GM21526 (cell line): ENCODE measurements at regions not wholly inside any gene's neighbourhood (a gene's known extent, or its start where the extent isn't known, plus 50 kb on each side); places are given as distances from the start of the nearest gene placed in this dataset.
A peak's percentile ranks its signal among the peaks of the same experiment; 100 is the strongest.

Experiments used
- ATAC-seq: cut with Tn5 transposase; IDR thresholded peaks from one replicate; pipeline ENCODE4 v1.9.1; 2021; ENCODE audit warnings: moderate library complexity; ENCODE audit not compliant: unreplicated experiment, low FRiP score

DNA sequence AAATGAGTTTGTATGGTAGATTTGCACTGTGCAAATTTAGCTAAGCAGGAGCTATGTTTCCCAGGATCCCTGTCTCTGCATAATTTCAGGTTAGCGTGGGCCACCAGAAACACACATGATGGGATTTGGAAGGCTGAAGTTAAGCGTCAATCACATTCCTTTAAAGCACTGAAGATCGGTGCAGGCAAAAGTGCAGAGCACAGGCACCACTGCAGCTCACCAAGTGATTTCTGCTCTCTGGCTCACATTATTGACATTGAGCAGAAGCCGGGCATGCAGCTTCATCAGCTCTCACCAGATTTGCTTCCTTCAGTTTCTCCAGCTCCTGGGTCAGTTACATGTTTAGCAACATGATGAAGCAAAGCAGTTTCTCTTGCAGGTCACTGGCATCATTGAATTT is 256.4 kb upstream of the TGFBR2 start:
- no peak for ATAC-seq

DNA sequence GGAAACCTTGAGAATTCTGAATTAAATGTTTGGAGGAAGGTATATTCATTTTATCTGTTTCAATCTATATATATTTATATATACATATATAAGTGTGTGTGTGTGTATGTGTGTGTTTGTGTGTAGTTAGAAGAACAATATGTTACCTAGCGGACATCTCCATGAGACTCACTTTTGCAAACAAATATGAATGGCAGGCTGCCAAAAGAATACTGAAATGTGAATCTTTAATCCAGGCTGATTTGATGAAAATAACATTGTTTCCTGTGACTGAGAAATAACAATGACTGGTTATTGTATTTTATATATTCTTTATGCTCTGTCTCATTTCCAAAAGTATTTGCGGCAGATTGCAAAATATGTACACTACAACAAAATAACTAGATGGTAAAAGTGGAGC is 255.5 kb upstream of the TGFBR2 start:
- no peak for ATAC-seq

DNA sequence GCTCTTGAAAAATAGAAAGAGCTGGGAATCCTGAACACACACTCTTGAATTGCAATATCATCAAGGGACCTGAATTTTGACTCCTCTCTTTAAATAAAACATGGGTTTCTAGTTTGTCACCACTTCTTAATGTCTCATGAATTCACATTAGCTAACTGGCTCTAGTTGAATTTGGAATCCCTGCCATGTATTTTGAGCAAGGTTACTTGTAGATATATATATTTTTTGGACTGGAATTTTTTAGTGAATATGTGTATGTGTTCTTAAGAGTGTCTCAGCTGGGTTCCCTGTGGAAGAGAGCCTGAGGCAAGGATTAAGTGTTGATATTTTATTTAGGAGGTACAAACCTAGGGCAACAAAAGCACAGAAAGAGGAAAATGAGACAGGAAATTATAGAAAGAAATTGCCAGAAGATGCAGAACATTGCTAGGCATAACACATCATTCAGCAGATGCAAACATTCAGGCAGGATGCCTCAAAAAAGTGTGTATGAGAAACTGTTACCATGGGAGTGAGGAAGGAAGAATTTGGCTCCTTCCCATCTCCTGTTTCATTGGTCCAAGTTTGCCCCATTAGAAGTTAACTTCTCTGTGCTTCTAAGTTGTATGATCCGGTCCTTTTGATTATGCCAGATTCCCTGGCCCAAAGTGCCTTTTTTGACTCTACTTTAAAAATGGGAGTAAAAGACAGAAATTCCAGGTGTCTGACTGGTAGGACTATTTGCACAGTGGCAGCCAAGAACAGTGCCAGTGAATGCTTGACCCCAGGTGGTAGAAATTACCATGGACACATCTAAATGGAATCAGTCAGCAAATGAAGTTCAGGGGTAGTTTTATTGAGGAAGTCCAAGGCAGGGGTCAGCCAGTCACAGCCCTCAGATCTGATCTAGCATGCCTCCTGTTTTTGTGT is 253.7 kb upstream of the TGFBR2 start:
- no peak for ATAC-seq

DNA sequence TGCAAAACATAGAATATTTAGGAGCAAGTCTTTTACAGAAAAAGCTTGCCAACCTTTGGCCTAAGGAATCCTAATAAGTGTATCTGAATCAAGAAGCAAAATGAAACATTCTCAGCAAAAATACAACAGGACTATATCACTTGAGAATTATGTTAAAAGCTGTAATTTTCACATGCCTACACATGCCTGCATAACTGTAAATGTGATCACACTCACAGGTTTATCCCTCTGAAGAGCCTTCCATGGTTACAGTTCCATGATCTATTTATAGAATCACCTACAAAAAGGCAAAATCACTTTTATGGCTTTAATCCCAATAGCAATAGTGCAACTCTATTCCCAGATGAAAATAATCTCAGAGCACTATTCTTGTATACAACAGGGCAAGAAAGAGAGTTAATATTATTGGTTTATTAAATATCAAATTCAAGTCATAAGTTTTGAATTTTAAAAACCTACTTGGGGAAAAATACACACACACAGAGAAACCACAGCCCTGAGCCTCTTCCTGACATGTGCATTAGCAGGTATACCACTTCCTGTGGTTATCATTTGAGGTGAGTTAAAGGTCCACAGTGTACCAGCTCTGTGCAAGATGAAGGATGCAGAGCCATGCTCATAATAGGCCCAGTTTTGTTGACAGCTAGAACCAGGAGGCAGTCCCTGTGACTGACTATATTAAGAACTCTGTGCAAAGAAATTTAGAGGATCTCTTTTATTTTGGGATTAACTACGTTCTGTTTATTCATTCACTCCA is 252.5 kb upstream of the TGFBR2 start:
- ATAC-seq = peak; percentile 93

DNA sequence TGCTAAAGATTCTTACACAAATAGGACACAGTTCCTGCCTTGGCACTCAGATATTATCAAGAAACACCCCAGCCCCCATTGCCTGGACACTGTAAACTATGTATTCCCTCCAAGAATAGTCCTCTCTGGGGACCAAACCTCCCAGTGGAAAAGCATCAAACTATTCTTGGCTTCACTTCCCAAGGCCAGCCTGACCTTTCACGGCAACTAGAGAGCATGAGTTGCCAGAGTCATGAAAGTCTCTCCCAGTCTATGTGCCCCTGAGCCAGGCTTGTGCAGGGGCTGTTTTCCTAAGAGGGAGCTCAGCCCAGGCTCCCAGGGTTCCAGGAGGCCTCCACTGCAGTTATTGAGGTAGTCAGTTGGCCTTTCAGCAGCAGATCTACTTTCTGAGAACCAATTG is 251.9 kb upstream of the TGFBR2 start:
- no peak for ATAC-seq

DNA sequence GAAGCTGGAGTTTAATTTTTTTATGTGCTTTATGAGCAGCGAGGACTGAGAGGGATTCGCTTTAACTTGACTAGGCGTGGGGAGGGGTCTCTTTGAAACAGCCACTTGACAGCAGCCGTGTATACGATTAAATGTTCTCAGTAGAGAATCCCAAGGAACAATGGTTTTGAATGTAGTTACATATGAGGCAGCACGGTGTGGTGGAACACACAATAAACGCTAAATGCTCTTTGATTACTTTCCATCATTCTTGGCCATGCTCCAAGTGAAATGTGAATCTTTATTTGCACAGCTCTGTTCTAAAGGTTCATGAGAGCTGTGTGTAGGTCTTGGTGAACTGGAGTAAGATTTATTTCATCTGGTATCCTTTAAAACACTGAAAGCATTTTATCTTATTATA is 251.4 kb upstream of the TGFBR2 start:
- ATAC-seq = no peak

DNA sequence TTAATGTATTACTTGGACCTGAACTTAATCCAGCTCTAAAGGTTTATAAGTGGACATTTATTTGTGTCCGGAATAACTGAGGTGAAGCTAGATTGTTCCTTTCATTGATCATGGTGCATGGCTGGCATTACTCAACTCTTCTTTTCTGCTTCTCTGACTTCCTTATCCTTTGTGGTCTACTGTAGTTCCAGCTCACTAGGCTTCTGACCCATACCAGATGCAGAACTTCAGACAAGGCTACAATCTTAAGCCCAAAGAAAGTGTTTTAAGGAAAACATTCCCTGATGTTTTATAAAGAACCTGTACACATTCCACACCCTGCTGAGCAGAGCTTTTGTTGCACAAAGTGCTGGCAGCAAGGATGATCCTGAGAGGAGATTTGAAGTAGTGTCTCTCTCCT is 250.8 kb upstream of the TGFBR2 start:
- no peak for ATAC-seq

DNA sequence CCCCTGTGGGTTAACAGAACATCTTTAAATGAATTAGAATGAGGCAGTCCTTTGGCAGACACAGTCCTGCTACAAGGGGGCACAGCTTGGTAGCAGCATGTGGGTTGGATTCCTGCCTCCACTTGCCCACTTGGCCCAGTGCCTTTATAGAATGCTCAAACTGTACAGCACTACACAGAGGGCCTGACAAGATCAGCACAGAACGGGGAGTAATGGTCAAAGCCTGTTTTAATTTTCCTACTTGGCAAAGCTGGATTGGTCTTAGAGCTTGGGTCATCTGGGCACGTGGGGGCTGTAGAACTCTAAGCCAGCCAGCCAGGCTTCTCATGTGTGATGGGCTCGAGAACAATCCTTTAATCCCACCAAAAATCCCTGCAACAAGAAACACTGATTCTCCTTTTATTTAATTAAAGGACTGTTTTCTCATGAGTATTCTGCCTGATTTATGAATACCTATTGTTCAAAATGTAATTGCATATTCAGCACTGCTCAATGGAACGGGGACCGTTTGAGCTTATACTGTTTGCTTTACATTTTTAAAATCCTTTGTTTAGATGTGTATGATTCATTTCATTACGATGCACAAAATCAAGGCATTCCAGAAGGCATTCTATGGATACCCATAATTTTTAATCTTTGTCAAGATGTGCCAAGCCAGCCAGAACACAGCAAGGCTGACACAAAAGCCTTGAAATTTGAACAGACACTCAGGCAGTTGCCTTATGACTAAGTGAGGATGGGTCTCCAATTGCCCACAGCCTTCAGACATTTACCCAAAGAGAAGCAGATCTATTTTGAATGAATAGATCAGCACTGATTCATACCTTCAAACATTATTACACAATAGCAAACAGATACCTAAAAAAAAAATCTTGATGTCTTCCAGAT is 249.3 kb upstream of the TGFBR2 start:
- ATAC-seq = no peak

DNA sequence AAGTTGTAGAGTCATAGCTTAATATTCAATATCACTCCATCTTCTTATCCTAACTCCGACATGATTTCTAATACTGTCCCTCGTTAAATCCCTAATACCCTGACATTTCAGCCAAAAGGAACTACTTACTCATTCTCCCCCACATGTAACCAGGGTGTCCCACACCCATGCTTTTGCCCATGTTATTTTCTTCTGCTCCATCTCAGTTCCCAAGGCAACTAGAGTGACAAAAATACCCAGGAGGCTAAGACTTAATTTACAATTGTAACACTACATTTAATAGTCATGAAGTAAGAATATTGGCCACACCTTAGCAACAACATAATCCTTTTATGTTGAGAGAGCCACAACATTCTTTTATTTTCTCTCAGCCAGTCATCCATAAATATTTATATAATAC is 248.5 kb upstream of the TGFBR2 start:
- ATAC-seq = no peak

DNA sequence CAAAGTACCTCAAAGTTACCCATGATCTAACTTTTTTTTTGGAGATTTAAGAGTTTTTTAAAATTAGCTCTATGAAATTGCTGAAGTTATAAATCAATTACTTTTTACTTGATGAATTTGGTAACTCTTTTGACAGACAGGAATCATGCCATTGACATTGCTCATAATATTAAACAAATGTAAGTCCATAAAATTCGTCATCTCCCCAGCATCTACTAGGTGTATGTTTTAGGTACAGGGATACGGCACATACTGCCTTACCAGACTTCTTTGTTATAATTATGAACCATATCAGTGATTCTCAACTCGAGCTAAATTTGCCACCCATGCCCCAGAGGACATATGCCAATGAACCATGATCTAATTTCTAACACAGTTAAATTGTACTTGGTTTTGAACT is 247.5 kb upstream of the TGFBR2 start:
- ATAC-seq = no peak

DNA sequence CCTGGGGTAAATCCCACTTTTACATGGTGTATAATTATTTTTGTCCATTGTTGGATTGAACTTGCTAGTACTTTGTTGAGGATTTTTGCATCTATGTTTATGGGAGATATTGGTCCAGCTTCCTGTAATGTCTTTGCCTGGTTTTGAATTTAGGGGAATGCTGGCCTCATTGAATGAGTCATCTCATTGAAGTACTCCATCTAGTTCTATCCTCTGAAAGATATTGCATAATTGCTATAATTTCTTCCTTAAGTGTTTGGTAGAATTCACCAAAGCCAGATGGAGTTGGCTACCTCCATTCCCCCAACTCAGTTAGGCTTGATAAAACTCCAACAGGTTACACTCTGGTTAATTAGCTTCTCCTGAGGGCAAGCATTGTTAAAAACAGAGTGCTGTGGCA is 237.4 kb upstream of the TGFBR2 start:
- ATAC-seq = no peak

DNA sequence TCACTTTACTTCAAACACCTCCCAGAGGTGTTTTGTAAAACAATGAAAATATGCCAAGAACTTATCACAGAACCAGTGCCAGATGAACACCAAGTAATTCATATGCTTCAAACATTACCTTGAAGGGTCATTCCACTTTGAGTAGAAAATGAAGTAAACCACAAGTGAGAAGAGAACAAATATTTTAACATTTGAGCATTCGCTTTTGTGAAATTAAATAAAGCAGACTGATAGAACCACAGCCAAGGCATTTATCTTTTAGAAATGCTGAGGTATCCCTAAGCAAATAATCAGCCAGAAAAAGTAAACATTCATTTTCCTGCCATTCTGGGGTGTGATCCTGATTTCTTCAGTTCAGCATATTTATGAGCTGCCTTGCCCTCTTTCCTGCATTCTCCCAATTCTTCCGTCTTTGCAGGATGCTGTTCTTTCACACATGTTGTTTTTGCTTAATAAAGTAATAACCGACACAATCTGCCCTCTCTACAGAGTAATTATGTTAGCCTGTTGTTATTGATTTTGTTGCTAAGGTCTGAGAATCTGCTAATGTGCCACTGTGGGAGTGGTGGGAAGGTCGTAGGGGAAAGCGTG is 235.6 kb upstream of the TGFBR2 start:
- ATAC-seq = no peak

DNA sequence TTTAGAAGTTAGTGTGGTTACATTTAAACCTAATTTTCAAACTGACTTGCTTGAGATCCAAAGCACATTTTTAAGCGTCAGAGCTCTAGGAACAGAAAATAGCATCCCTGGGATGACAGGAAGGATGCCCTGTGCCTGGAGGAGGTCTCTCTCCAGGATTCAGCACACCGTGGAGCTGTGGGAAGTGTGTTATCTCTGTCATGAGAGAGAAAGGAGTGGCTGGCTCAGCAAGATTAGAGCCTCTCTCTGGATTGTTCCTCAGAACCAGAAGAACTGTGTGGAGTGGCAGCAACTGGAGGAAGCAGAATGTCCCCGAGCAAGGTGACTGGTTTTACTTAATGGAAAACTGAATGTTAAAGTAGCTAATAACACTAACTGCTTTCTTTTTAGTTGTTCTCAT is 233.6 kb upstream of the TGFBR2 start:
- no peak for ATAC-seq

DNA sequence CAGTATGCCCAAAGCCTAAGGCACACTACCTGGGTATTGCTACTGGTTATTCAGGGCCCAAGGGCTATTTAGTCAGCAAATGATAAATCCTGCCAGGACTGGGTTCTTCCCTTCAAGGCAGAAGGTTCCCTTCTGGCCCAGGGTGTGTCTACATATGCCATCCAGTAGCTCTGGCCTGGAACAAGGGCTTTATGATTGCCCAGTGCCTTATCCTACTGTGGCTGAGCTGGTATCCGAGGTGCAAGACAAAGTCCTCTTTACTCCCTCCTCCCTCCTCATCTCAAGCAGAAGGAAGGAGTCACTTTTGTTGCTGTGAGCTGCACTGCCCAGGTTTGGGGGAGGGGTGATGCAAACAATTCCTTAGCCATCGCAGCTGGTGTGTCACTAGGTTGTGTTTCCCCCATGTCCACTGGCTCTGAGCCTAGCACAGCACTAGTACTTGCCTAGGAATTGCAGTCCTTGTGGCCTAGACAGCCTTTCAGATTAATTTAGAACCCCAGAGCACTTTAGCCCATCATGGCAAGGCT is 221.8 kb upstream of the TGFBR2 start:
- ATAC-seq = no peak

DNA sequence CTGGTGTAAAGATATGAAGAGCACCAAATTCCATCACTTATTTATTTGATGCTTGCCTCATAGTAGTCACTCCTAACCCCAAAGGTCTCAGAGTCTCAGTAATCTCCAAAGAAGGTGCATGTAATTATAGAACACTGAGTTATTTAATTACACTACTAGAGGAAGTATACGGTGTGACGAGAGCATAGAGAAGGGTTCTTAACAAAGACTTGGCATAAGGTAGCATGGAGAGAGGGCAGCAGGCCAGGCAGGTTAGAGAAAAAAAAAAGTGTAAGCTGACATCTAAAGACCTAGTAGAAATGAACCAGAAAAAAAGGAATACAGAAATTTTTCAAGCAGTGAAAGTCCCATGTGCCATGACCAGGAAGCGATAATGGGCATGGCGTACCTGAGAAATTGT is 213.3 kb upstream of the TGFBR2 start:
- ATAC-seq = no peak

DNA sequence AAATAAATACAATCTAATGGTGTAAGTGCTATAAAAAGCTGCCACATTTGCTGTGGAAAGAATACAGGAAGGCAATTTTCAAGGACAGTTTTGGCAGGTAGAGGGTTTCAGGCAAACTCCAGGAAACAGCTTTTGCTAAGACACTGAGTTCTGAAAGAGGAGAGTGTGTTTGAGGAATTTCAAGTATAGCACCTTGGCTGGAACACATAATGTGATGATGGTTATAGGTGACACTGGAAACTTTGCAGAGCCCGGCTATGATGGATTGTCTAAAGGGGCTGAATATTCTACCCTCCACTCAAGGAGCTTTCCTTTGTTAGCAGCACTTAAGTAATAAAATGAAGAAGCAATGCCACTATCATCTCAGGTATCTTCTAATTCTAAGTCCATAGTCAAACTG is 209.4 kb upstream of the TGFBR2 start:
- ATAC-seq = no peak

DNA sequence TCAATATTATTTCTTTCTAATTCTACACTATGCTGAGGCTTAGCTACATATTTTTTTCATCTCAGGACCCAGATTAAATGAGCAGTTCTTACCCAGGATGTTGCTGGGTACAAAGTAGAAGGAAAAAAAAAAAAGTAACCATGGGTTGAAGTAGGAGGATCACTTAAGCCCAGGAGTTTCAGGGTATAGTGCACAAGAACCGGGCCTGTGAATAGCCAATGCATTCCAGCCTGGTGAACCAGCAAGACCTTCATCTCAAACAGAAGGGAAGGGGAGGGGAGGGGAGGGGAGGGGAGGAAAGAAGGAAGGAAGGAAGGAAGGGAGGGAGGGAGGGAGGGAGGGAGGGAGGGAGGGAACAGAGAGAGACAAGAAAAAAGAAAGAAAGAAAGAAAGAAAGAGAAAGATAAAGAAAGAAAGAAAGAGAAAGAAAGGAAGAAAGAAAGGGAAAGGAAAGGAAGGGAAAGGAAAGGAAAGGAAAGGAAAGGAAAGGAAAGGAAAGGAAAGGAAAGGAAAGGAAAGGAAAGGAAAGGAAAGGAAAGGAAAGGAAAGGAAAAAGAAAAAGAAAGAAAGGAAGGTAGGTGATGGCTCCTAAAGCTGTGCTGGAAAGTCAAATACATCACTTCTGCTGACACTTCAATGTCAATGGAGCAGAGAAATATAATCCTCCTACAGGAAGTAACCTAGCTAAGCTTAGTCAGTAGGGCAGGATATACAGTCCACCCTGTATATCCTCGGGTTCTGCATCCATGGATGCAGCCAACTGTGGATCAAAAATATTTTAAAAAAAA is 206.8 kb upstream of the TGFBR2 start:
- ATAC-seq = no peak

DNA sequence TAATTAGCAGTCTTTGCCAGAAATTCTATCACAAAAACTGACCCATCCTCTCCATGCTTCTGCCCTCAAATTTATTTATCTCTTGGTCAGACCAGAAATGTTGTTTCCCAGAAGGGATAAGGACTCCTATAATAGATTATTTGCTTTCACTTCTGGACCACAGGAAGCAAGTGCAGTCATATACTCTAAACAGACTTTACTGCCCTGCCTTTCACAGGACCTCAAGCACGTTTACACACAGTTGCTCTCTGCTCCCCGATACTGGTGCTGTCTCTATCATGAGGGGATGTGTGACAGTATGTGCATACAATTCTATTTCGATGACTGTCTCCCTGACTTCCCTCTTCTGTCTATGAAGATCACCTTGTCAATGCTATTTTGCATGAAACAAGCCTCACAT is 205.5 kb upstream of the TGFBR2 start:
- no peak for ATAC-seq

DNA sequence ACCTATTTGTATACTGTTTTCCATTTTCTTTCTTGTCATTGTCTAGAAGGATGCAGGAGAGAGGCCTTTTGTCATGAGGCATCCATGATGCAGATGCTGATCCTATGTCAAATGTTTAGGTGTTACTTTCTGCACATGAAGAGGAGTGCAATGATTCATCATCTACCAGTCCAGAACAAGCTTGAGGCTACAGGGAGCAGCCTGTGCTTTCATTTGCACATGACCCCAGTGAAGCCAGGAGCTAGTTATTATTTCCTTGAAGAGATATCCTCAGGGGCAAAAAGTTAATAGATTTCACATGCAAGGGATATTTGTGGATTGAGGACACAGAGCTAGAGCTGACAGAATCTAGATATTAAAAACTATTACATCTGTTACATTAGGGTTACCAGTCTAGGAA is 204.4 kb upstream of the TGFBR2 start:
- no peak for ATAC-seq

DNA sequence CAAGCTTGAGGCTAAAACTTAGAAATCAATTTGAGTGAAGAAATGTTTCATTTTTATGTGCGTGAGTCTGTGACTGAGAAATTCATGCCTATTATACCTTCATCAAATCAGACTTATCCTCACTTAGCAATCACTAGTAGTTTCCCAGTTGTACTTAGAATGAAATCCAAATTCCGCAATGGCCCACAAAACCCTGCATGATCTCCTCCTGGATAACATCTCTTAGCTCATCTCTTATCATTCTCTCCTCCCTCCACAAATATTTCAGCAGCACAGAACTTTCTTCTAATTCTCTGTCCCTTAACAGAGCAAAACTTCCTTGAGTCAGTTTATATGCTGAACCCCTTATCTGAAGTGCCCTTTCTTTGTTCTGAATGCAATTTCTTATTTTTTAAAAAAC is 198.8 kb upstream of the TGFBR2 start:
- ATAC-seq = no peak
